ENCODE measurements at regions not wholly inside any gene's neighbourhood (a gene's known extent, or its start where the extent isn't known, plus 50 kb on each side); places are given as distances from the start of the nearest gene placed in this dataset.

DNA sequence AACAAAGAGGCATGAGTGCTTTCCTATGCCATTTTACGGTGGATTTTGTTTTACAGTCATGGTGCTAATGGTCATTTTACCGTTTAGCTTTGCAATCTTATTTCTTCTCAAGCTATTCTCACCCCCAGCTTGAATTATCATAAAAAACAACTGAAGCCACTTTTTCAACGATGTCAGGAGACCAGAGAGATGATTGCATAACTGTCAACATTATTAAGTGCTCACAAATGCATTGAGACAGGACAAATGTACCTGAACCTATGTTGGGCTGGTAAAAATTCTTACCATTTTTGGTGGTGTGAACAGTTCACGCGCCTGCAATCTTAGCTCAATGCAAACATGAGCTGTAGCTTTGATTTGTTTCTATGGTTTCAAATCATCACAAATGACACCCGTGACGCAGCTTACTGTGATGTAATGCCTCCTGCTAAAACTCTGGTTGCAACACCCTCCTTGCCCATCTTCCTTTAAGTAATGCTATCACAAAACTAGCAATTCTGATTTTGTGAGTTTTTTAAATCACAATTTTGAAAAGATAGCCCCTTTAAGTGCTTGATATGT, 104.4 kb downstream of the UCHL5 start:
- no peak overlapping the region for H3K4me3 ChIP-seq (ENCODE audit: low read length)
- DNase-seq (ENCODE audit: low read depth): no peak
- TF ChIP-seq, protein P1, sequence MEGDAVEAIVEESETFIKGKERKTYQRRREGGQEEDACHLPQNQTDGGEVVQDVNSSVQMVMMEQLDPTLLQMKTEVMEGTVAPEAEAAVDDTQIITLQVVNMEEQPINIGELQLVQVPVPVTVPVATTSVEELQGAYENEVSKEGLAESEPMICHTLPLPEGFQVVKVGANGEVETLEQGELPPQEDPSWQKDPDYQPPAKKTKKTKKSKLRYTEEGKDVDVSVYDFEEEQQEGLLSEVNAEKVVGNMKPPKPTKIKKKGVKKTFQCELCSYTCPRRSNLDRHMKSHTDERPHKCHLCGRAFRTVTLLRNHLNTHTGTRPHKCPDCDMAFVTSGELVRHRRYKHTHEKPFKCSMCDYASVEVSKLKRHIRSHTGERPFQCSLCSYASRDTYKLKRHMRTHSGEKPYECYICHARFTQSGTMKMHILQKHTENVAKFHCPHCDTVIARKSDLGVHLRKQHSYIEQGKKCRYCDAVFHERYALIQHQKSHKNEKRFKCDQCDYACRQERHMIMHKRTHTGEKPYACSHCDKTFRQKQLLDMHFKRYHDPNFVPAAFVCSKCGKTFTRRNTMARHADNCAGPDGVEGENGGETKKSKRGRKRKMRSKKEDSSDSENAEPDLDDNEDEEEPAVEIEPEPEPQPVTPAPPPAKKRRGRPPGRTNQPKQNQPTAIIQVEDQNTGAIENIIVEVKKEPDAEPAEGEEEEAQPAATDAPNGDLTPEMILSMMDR (conservative IDR thresholded peaks at IDR 0.05; ENCODE audit: low read depth, low read length): no peak

DNA sequence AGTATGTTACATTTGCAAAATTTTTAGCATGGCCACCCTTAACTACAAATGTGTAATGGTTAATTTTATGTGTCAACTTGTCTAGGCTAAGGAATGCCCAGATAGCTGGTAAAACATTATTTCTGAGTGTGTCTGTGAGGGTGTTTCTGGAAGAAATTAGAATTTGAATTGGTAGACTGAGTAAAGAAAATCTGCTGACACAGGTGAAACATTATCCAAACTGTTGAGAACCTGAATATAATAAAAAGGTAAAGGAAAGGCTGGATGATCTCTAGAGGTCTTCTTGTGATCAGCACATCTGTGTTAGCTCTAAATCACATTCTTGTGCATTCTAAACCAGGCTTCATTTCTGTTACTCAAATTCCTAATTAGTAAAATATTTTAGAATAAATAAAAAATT, 100.8 kb downstream of the UCHL5 start:
- H3K4me3 ChIP-seq (ENCODE audit: low read length): no peak overlapping the region
- TF ChIP-seq, protein P1 (conservative IDR thresholded peaks at IDR 0.05; ENCODE audit: low read depth, low read length): no peak
- DNase-seq (ENCODE audit: low read depth): no peak

DNA sequence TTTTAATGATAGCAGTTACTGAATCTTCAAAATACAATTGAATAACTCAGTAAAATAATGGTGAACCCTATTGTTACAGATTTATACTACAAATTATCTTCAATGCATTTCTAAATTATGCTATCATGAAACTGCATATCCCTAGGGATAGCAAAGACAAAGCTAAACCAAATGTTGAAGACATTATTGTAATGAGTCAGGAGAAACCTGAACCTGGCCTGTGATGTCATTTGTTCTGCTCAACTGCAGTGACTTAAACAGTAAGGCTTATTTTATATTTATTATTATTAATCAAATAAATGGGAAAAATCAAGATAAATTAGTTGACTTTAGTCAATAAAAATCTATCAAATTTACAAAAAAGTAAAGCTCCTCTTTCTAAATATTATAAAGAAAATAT, 100.3 kb downstream of the UCHL5 start:
- no peak for DNase-seq (ENCODE audit: low read depth)

DNA sequence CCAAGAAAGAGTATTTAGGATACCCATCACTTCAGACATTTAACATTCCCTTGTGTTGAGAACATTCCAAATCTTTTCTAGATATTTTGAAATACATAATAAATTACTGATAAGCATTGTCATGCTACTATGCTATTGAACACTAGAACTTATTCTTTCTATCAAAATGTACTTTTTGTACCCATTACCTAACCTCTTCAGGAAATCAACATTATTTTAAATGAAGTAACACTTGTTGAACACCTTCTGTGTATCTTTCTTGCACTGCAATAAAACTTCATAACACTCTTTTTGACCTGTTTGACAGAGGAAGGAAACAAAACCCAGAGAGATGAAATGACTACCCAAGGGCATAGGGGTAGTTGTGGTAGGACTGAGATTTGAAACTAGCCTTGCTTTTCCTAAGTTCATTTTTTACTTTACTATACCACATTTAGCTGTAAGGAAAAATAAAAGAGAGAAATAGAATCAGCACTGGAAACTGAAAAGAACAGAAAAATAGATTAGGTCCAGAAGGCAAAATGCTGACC, 99.4 kb downstream of the UCHL5 start:
- no peak for DNase-seq (ENCODE audit: low read depth)
- TF ChIP-seq, protein P1 (conservative IDR thresholded peaks at IDR 0.05; ENCODE audit: low read depth, low read length): no peak
- H3K4me3 ChIP-seq (ENCODE audit: low read length): no peak overlapping the region

More for the DNA sequence above, 100.3 kb downstream of the UCHL5 start:
- TF ChIP-seq, protein P1 (conservative IDR thresholded peaks at IDR 0.05; ENCODE audit: low read depth, low read length): no peak
- no peak overlapping the region for H3K4me3 ChIP-seq (ENCODE audit: low read length)
